Pancreas (tissue), 10 donors: ENCODE measurements at regions not wholly inside any gene's neighbourhood (a gene's known extent, or its start where the extent isn't known, plus 50 kb on each side); places are given as distances from the start of the nearest gene placed in this dataset.

Experiments
- ATAC-seq, 4 donors: fragments of 200-7000 bp; cut with Tn5 transposase; one replicate each; pipeline versions ENCODE4 v1.8.0 to v1.9.1; 2020; ENCODE audit warnings: mild to moderate bottlenecking in 4 of 4, moderate library complexity in 4 of 4
- DNase-seq, 6 donors: peaks; one replicate each; pipeline ENCODE4 v3.0.0-alpha.2; 2020
- FAIRE-seq: peaks from 2 replicates; lab custom pipeline; 2012; peaks lifted over from hg19 to GRCh38; lab: Jason Lieb, UNC
- H3K27ac ChIP-seq, 4 donors: fragments of 200-600 bp; sonication (generic); 1 replicate in 3 of 4; 2 replicates in 1 of 4; pipeline versions ENCODE4 v1.5.0 to v1.8.0; 2020
- H3K27me3 ChIP-seq, 4 donors: fragments of 200-600 bp; one replicate each; pipeline ENCODE4 v1.8.0; 2021
- H3K36me3 ChIP-seq, 3 donors: fragments of 200-600 bp; sonication (generic) in 1 of 3; one replicate each; pipeline versions ENCODE4 v1.5.0 to v1.8.0; 2020 to 2021
- H3K4me1 ChIP-seq, 3 donors: fragments of 200-600 bp; one replicate each; pipeline ENCODE4 v1.8.0; 2021
- H3K4me3 ChIP-seq, 4 donors: fragments of 200-600 bp; sonication (generic) in 2 of 4; one replicate each; pipeline versions ENCODE4 v1.5.0 to v1.8.0; 2020 to 2021
- H3K9me3 ChIP-seq, 4 donors: fragments of 200-600 bp; one replicate each; pipeline ENCODE4 v1.8.0; 2021
- CTCF ChIP-seq, 4 donors: fragments of 200-600 bp; sonication (generic) in 3 of 4; IDR thresholded peaks; one replicate each; pipeline versions ENCODE4 v1.5.0 to v1.8.0; 2021; ENCODE audit warnings: antibody characterized with exemption in 4 of 4
- WGBS, 2 donors: extraction: QIAGEN DNeasy Blood & Tissue Kit; methylation state at CpG; one replicate each; pipeline ENCODE4 v1.1.7; 2013; 5-methylcytosine and 5-hydroxymethylcytosine counted together
- intact Hi-C, 3 donors: fragments of 100-400 bp; cut with DNase I; formaldehyde crosslinking; loops; one replicate each; pipeline versions ENCODE4 v1.11.1 to v1.14.2; 2022
- donor health status: healthy with polysubstance abuse.
- donor health status: DM: no; HTN: no; CAD: no; lungs with moderate emphysema.
- donor health status: DM: no; HTN: no; CAD: no.
- donor health status: control.
- donor health status: control.
- donor health status: Bipolar disorder and iron deficiency.
- donor health status: DM: yes; HTN: yes; CAD: no.
- donor health status: DM: no; HTN: no; CAD: no.
- donor health status: DM: no; HTN: no; CAD: no.
- donor health status: DM: yes; HTN: yes; CAD: no.

- Histone ChIP-seq H3K27me3 (no peaks in the 10 kb centered on the region), H3K36me3 (no peaks in the 10 kb centered on the region), H3K27ac (no peak overlapping the region), H3K4me3 (no peak overlapping the region), H3K4me1 (no peaks in the 10 kb centered on the region), H3K9me3 (no peaks in the 10 kb centered on the region)
- ATAC-seq, result no peak
- no peak for DNase-seq
- no peak for FAIRE-seq
- intact Hi-C loops, result no loop called here
- TF ChIP-seq CTCF (IDR thresholded peaks at IDR 0.05), result no peak
- 76 to 77% methylated on average over 3 of the region's 3 CpGs for WGBS, 2 donors
Measured at GRCh38 chr1:13908128-13908527, 208.1 kb downstream of the PRDM2 start.

- intact Hi-C loops, result no loop called here
- Histone ChIP-seq H3K27me3 (no peaks in the 10 kb centered on the region), H3K4me3 (no peak overlapping the region), H3K27ac (no peak overlapping the region), H3K9me3 (no peaks in the 10 kb centered on the region), H3K4me1 (no peaks in the 10 kb centered on the region), H3K36me3 (no peaks in the 10 kb centered on the region)
- FAIRE-seq (no peak), DNase-seq (no peak), ATAC-seq (no peak)
- WGBS, 2 donors, result 60 to 70% methylated on average over 8 of the region's 8 CpGs
- no peak for TF ChIP-seq CTCF (IDR thresholded peaks at IDR 0.05)
Measured at GRCh38 chr1:13911697-13912619, 212.0 kb downstream of the PRDM2 start.

GRCh38 chr1:13913396-13913795 is 213.4 kb downstream of the PRDM2 start:
- Histone ChIP-seq H3K4me1 (no peaks in the 10 kb centered on the region), H3K27me3 (no peaks in the 10 kb centered on the region), H3K9me3 (no peaks in the 10 kb centered on the region), H3K36me3 (no peaks in the 10 kb centered on the region), H3K27ac (no peak overlapping the region), H3K4me3 (no peak overlapping the region)
- intact Hi-C loops, result no loop called here
- DNase-seq (no peak), ATAC-seq (no peak), FAIRE-seq (no peak)
- no peak for TF ChIP-seq CTCF (IDR thresholded peaks at IDR 0.05)
- 87 to 98% methylated on average over 1 of the region's 1 CpG for WGBS, 2 donors

- no peak for TF ChIP-seq CTCF (IDR thresholded peaks at IDR 0.05)
- Histone ChIP-seq H3K9me3 (no peaks in the 10 kb centered on the region), H3K36me3 (no peaks in the 10 kb centered on the region), H3K27me3 (no peaks in the 10 kb centered on the region), H3K27ac (no peak overlapping the region), H3K4me3 (no peak overlapping the region), H3K4me1 (no peaks in the 10 kb centered on the region)
- FAIRE-seq (no peak), ATAC-seq (no peak), DNase-seq (no peak)
- 70 to 72% methylated on average over 3 of the region's 3 CpGs for WGBS, 2 donors
- intact Hi-C loops, result no loop called here
Measured at GRCh38 chr1:13916530-13916929, 216.5 kb downstream of the PRDM2 start.

GRCh38 chr1:13917607-13918006 is 217.6 kb downstream of the PRDM2 start:
- H3K4me1 ChIP-seq, result no peaks in the 10 kb centered on the region
- DNase-seq (no peak), ATAC-seq (no peak), FAIRE-seq (no peak)
- H3K27me3 ChIP-seq, result no peaks in the 10 kb centered on the region
- H3K4me3 ChIP-seq, result no peak overlapping the region
- TF ChIP-seq CTCF (IDR thresholded peaks at IDR 0.05), result no peak
- 48 to 53% methylated on average over 2 of the region's 2 CpGs for WGBS, 2 donors
- no peak overlapping the region for H3K27ac ChIP-seq
- intact Hi-C loops, result no loop called here
- H3K36me3 ChIP-seq, result no peaks in the 10 kb centered on the region
- H3K9me3 ChIP-seq, result no peaks in the 10 kb centered on the region
